Left lobe of liver (tissue), 2 donors: ENCODE measurements at regions not wholly inside any gene's neighbourhood (a gene's known extent, or its start where the extent isn't known, plus 50 kb on each side); places are given as distances from the start of the nearest gene placed in this dataset.

Experiments
- ATAC-seq: fragments of 200-7000 bp; cut with Tn5 transposase; one replicate; pipeline ENCODE4 v1.9.1; 2020; ENCODE audit warnings: mild to moderate bottlenecking, moderate library complexity
- DNase-seq: peaks from one replicate; pipeline ENCODE4 v3.0.0-alpha.2; 2020; ENCODE audit warnings: low spot score
- donor health status: DM: no; HTN: no; CAD: no; lungs with moderate emphysema.
- donor health status: DM: no; HTN: yes; CAD: no.

DNA sequence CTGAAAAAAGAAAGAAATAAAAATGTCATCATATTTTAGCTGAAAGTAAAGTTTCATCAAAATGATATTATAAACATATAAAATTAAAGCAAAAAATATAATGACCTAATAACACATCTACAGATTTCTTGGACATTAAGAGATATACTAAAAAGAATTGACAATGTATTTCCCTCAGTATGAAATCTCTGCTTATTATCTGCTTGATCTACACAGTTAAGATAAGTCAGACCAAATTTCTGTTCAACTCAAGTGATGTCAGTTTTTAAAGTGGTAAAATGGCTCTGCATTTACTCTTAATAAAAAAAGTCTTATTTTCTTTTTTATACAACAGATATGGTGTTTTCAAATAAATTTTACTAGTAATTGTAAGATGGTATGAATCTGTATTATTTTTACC is 159.4 kb upstream of the SEMA3A start:
- ATAC-seq (no peak), DNase-seq (no peak)

DNA sequence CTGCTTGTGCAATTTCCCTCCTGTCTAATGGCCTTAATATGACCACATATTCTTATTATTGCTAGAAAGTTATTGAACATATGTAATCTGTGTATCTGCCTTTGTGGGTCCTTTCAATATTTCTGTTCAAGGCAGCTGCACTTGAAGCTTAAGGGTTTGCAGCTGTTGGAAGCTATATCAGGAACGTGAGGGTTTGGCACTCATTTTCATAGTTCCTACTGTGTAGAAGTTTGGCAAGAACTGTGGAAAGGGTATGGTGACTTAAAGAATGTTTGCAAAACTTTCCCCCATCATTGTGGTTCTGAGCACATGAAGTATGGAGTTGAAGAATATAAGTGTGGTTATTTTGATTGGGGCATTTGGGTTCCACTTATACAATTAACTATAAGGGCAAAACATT is 144.7 kb upstream of the SEMA3A start:
- ATAC-seq: no peak
- no peak for DNase-seq

DNA sequence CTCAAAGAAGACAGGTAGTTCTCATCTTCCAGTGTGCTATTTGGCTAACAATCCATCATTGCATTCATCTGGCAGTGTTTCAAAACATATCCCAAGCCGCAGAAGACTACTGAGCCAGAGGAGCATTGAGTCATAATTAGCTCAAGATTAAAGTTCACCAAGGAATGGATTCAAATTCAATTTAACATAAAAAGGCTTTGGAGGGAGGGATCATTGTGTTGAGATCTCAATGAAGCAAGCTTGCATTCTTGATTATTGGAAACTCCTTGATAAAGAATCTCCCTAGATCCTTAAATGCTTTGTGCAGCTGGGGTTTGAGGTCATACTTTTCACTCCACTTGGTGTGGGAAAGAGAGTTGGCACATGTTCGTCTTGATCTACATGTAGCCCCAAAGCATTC is 142.8 kb upstream of the SEMA3A start:
- ATAC-seq: no peak
- no peak for DNase-seq

DNA sequence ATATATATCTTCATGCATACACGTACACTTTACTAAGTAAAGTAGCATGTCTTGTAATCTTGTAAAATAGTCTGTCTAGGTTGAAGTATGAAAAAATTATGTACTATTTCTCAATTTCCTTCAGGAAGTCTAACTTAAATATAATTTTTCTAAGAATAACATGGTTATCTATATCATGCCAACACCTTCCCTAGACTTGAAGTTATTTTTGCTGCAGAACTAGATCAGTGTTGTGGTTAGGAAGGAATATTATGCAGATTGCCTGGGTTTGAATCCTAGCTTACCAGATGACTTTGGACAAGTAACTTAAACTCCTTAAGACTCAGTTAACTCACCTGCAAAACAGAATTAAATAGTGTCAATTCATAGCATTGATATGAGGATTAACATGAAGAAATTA is 142.2 kb upstream of the SEMA3A start:
- ATAC-seq (no peak), DNase-seq (no peak)

DNA sequence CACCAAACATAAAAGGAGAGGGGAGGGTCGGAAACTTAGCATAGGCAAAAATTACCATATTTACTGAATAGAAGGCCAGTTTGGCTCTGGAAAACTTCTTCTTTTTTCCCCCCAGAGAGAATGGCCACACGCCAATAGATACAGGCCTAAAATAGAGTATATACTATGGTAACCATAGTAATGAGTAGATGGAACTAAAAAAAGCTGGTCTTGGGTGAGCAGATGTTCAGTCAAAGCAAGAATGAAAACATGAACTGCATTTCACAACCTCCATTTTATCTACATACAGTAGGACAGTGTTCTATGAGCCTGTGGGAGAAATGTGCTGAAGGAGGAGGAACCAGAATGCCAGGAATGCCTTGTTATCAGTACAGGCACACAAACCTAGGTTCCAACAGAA is 141.7 kb upstream of the SEMA3A start:
- ATAC-seq (no peak), DNase-seq (no peak)

DNA sequence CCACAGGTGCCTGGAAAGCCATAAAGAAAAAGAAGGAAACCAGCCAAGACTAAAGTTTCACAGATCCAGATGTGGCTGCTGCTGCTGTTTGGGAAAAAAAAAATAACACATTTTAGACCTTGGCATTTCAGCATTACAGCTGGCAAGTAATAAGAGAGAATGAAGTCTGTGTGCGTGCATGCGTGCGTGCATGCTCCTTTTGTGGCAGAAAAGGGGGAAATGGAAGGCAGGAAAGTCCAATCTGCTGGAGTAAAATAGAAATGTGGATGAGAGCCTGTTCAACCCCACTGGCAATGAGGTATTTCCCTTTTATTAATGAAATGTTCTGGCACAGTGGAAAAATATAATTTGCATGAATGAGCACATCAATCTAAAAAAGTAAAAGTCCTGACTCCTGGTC is 137.0 kb upstream of the SEMA3A start:
- ATAC-seq: no peak
- no peak for DNase-seq

DNA sequence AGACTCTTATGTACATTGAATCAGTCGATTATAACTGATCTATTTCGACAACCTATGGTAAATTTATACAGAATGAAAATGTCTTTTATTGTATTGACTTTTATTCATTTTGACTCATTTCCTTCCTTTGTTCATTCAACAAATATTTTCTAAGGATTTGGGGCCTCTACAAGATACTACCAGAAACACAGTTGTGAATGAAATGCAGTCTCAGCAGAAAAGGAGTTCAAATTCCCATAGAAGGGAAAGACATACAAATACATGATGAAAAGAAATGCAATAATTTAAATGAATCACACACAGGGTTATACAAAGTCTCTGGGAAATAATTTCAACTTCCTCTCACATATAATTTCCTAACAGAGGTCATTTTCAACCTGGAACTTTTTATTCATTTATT is 134.0 kb upstream of the SEMA3A start:
- no peak for ATAC-seq

GRCh38 chr7:84324136-84324630 is 129.6 kb upstream of the SEMA3A start:
- DNase-seq (no peak), ATAC-seq (no peak)

More for the DNA sequence above, 134.0 kb upstream of the SEMA3A start:
- no peak for DNase-seq

- no peak for DNase-seq
- ATAC-seq: no peak
Measured at GRCh38 chr7:84317536-84317935, 122.9 kb upstream of the SEMA3A start.

GRCh38 chr7:84314263-84314662 is 119.7 kb upstream of the SEMA3A start:
- no peak for DNase-seq
- no peak for ATAC-seq

- DNase-seq (no peak), ATAC-seq (no peak)
Measured at GRCh38 chr7:84304407-84304806, 109.8 kb upstream of the SEMA3A start.

- ATAC-seq: no peak
- no peak for DNase-seq
Measured at GRCh38 chr7:84302949-84303348, 108.4 kb upstream of the SEMA3A start.

DNA sequence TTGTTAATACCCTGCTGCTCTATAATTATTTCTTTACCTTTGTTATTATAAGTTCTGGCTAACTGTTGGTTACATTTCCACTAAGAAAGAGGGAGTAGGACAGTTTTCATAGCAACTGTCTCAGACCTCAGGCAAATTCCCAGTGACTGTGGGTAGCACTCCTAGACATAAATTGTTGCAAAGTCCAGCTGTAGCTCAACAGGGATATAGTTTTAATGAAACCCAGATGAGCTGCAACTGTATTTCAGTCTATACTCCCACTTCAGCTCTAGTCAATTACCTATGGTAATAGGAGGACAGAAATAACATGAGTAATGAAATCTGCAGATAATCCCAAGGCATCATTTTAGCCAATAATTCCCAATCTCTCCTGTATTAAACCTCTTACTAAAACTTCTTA is 103.0 kb upstream of the SEMA3A start:
- ATAC-seq (no peak), DNase-seq (no peak)

- DNase-seq (no peak), ATAC-seq (no peak)
Measured at GRCh38 chr7:84294847-84295455, 100.4 kb upstream of the SEMA3A start.

DNA sequence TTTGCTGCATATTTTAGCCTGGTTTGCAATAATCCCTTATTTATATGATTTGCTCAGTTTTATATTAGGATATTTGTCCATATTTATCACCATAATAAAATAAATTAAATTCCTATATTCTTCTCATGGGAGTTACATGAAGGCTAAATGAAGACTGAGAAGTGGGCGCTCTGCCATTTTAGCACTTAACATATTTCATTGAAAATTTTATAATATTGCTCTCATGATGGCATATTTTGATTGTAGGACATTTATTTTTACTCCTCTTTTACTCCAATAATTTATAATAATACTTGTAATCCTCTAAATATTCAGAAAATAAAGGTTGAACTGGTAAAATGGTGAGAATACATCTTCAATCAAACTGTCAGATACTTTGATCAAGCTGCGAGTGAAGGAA is 99.8 kb upstream of the SEMA3A start:
- DNase-seq (no peak), ATAC-seq (no peak)

- no peak for DNase-seq
Measured at GRCh38 chr7:84291756-84292155, 97.2 kb upstream of the SEMA3A start.

GRCh38 chr7:84283798-84284197 is 89.2 kb upstream of the SEMA3A start:
- DNase-seq (no peak), ATAC-seq (no peak)

More at GRCh38 chr7:84291756-84292155, 97.2 kb upstream of the SEMA3A start:
- ATAC-seq: no peak

DNA sequence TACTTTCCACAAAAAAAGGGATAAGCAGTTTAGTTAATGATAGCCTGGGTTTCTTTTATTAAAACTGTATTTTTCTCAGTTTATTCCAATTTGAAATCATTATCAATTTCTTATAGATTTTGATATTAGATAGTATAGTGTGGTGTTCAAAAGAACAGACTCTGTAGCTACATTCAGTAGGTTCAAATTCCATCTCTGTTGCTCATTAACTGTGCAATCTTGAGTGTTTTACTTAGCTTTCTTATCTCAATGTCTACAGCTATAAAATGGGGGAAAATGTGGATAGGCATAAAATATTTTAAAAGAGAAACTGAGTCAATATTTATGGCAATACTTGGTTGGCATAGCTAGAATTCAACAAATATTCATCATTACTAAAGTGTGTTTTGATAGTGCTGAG is 86.9 kb upstream of the SEMA3A start:
- DNase-seq (no peak), ATAC-seq (no peak)

DNA sequence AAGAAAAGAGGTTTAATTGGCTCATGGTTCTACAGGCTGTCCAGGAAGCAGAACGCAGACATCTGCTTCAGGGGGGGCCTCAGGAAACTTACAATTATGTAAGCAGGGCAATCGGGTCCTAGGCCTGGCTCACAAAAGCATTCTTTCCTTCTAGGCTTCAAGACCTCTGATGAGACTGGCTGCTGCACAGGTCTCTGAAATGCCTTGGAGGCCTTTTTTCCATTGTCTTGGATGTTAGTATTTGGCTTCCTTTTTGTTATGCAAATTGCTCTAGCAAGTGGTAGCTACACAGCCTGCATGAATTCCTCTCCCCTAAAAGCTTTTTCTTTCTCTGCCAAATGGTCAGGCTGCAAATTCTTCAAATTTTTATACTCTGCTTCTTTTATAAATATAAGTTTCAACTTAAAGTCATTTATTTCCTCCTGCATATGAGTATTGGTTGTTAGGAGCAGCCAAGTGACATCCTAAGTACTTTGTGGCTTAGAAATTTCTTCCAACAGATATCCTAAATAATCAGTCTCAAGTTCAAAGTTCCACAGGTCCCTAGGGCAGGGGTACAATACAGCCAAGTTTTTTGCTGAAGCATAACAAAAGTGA is 83.1 kb upstream of the SEMA3A start:
- no peak for ATAC-seq
- no peak for DNase-seq

GRCh38 chr7:84274029-84274638 is 79.5 kb upstream of the SEMA3A start:
- ATAC-seq: no peak

DNA sequence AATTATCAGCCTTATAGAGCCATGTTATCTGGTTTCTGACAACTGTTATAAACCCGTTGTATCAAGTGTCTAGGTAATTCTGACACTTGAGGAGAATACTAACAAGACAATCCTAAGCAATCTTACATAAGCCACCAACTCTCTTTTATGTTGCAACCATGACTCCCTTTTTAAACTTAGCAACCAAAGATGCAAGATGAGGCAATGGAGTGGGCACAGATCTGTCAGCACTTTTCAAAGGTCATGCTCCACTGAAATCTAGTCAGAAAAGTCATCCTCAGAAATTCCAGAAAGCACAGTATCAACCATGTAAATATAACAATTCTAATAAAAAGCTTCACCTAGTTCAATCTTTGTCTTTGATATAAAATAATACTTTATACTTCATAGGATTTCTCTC is 77.0 kb upstream of the SEMA3A start:
- ATAC-seq (no peak), DNase-seq (no peak)

More at GRCh38 chr7:84274029-84274638, 79.5 kb upstream of the SEMA3A start:
- no peak for DNase-seq

DNA sequence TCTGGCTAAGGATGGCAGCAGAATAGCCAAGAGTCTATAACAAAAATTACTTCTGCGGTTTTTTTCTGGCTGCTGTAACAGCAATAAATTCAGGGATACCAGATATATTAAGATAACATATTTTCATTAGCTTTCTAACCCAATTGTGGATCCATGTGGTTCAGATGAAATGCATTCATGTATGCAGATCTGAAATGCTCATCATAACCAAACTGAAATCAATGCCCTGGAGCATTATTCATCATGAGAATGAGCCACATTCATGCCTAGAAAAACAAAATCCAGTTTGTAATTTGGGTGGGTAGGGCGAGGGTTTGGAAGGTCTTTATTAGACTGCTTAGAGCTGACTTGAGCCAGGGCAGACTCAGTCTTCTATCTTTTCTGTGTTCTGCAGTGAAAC is 69.8 kb upstream of the SEMA3A start:
- no peak for DNase-seq
- no peak for ATAC-seq

GRCh38 chr7:84263106-84263505 is 68.5 kb upstream of the SEMA3A start:
- DNase-seq: no peak
- no peak for ATAC-seq
